GM23338 (cell line): ENCODE measurements at regions not wholly inside any gene's neighbourhood (a gene's known extent, or its start where the extent isn't known, plus 50 kb on each side); places are given as distances from the start of the nearest gene placed in this dataset.

Experiments used
- ATAC-seq: fragments of 200-7000 bp; cut with Tn5 transposase; 3 replicates; pipeline ENCODE4 v1.9.1; 2020
- DNase-seq: peaks from one replicate; pipeline ENCODE4 v3.0.0-alpha.2; 2015; ENCODE audit warnings: low spot score
- H2AFZ ChIP-seq: fragments of 200-600 bp; sonication (generic); 2 replicates; pipeline ENCODE4 v1.8.0; 2016; ENCODE audit warnings: antibody characterized with exemption, mild to moderate bottlenecking, moderate library complexity
- H3F3A ChIP-seq: fragments of 200-600 bp; sonication (generic); replicated peaks from 2 replicates; pipeline ENCODE4 v1.8.0; 2017; ENCODE audit warnings: antibody characterized with exemption, mixed run types, low read depth
- H3K27ac ChIP-seq: fragments of 200-600 bp; sonication (generic); 2 replicates; pipeline ENCODE4 v1.6.1; 2016; ENCODE audit warnings: low read depth
- H3K27me3 ChIP-seq: fragments of 200-600 bp; sonication (generic); 2 replicates; pipeline ENCODE4 v1.8.0; 2016; ENCODE audit warnings: mild to moderate bottlenecking, mixed run types, moderate library complexity; ENCODE audit not compliant: insufficient read depth
- H3K36me3 ChIP-seq: fragments of 200-600 bp; sonication (generic); 2 replicates; pipeline ENCODE4 v1.8.0; 2016; ENCODE audit warnings: mild to moderate bottlenecking; ENCODE audit not compliant: insufficient read depth
- H3K4me1 ChIP-seq: fragments of 200-600 bp; sonication (generic); 2 replicates; pipeline ENCODE4 v1.8.0; 2016; ENCODE audit warnings: mild to moderate bottlenecking, moderate library complexity; ENCODE audit not compliant: insufficient read depth
- H3K4me2 ChIP-seq: fragments of 200-600 bp; sonication (generic); 2 replicates; pipeline ENCODE4 v1.7.1; 2017; ENCODE audit warnings: mixed run types
- H3K4me3 ChIP-seq: fragments of 200-600 bp; sonication (generic); 2 replicates; pipeline ENCODE4 v1.6.1; 2016; ENCODE audit warnings: mixed run types
- H3K79me2 ChIP-seq: fragments of 200-600 bp; sonication (generic); replicated peaks from 2 replicates; pipeline ENCODE4 v1.8.0; 2017; ENCODE audit warnings: mild to moderate bottlenecking; ENCODE audit not compliant: insufficient read depth
- H3K9me2 ChIP-seq: fragments of 200-600 bp; sonication (generic); 2 replicates; pipeline ENCODE4 v1.8.0; 2017; ENCODE audit not compliant: insufficient read depth
- H4K20me1 ChIP-seq: fragments of 200-600 bp; sonication (generic); replicated peaks from 2 replicates; pipeline ENCODE4 v1.8.0; 2017; ENCODE audit warnings: mild to moderate bottlenecking; ENCODE audit not compliant: insufficient read depth
- H3K27ac Mint-ChIP-seq: 2 replicates; pipeline ENCODE4 v1.8.0; 2020; ENCODE audit warnings: inconsistent platforms, mild to moderate bottlenecking, moderate library complexity, mixed read lengths
- H3K27me3 Mint-ChIP-seq: 3 replicates; pipeline ENCODE4 v1.8.0; 2022; ENCODE audit warnings: low read depth, mild to moderate bottlenecking, moderate library complexity, mixed read lengths, inconsistent platforms; ENCODE audit not compliant: insufficient read depth, poor library complexity
- H3K36me3 Mint-ChIP-seq: 3 replicates; pipeline ENCODE4 v1.8.0; 2021; ENCODE audit warnings: low read depth, mild to moderate bottlenecking, inconsistent platforms, moderate library complexity, mixed read lengths
- H3K4me1 Mint-ChIP-seq: 3 replicates; pipeline ENCODE4 v1.8.0; 2020; ENCODE audit warnings: mild to moderate bottlenecking, inconsistent platforms, mixed read lengths
- H3K4me3 Mint-ChIP-seq: 3 replicates; pipeline ENCODE4 v1.8.0; 2021; ENCODE audit warnings: moderate library complexity, mild to moderate bottlenecking, inconsistent platforms, mixed read lengths
- H3K9me3 Mint-ChIP-seq: 3 replicates; pipeline ENCODE4 v1.8.0; 2020; ENCODE audit warnings: moderate library complexity, mild to moderate bottlenecking, inconsistent platforms, mixed read lengths
- EZH2 ChIP-seq: fragments of 200-600 bp; sonication (generic); IDR thresholded peaks from one replicate; pipeline ENCODE4 v1.8.0; 2017; ENCODE audit warnings: antibody characterized with exemption, mild to moderate bottlenecking, low read depth; ENCODE audit not compliant: unreplicated experiment
- EZH2phosphoT487 ChIP-seq: fragments of 200-600 bp; sonication (generic); IDR thresholded peaks from one replicate; pipeline ENCODE4 v1.8.1; 2018; ENCODE audit warnings: antibody characterized with exemption; ENCODE audit not compliant: unreplicated experiment
- STAT1 ChIP-seq: IDR thresholded peaks from one replicate; pipeline ENCODE4 v1.6.1; 2016; ENCODE audit warnings: antibody characterized with exemption; ENCODE audit not compliant: unreplicated experiment
- ZNF114 ChIP-seq: fragments of 250-450 bp; sonication (Bioruptor Pico); IDR thresholded peaks from 2 replicates; pipeline ENCODE4 v1.5.0; 2020; ENCODE audit warnings: mild to moderate bottlenecking, moderate library complexity
- ZNF462 ChIP-seq: fragments of 250-450 bp; sonication (Bioruptor Pico); IDR thresholded peaks from 2 replicates; pipeline ENCODE4 v1.5.0; 2020; ENCODE audit warnings: mild to moderate bottlenecking, moderate library complexity

GRCh38 chr2:142822190-142822589 is 55.3 kb upstream of the KYNU start (continued):
- TF ChIP-seq ZNF462 (CRISPR knock-in tag) (no peak), STAT1 (no peak), ZNF114 (no peak)

GRCh38 chr2:142819411-142819810 is 58.1 kb upstream of the KYNU start:
- peaks cover 8% of the 10 kb centered on the region; the same call in 2 of the 3 replicates for H3K9me3 Mint-ChIP-seq
- no peaks in the 10 kb centered on the region for H3K79me2 ChIP-seq
- no peaks in the 10 kb centered on the region for H3K4me1 ChIP-seq
- DNase-seq (no peak), ATAC-seq (no peak)
- H3K4me3 Mint-ChIP-seq, result no peak overlapping the region
- no peaks in the 10 kb centered on the region for H3K4me1 Mint-ChIP-seq
- H3K4me3 ChIP-seq, result no peak overlapping the region
- H4K20me1 ChIP-seq, result no peaks in the 10 kb centered on the region
- TF ChIP-seq EZH2phosphoT487 (no peak), EZH2 (no peak)
- no peak overlapping the region for H3K4me2 ChIP-seq
- no peak overlapping the region for H2AFZ ChIP-seq
- no peak overlapping the region for H3K27ac ChIP-seq
- no peaks in the 10 kb centered on the region for H3K27me3 Mint-ChIP-seq
- no peak overlapping the region for H3K27ac Mint-ChIP-seq
- H3K9me2 ChIP-seq, result peaks cover 7% of the 10 kb centered on the region; the same call in 1 of the 2 replicates
- H3K36me3 ChIP-seq, result no peaks in the 10 kb centered on the region
- peaks cover 6% of the 10 kb centered on the region; the same call in 2 of the 3 replicates for H3K36me3 Mint-ChIP-seq
- no peaks in the 10 kb centered on the region for H3F3A ChIP-seq
- H3K27me3 ChIP-seq, result no peaks in the 10 kb centered on the region
